ENCODE measurements at regions not wholly inside any gene's neighbourhood (a gene's known extent, or its start where the extent isn't known, plus 50 kb on each side); places are given as distances from the start of the nearest gene placed in this dataset.

GRCh38 chr10:81600185-81600584, 274.8 kb upstream of the NRG3 start:
- no peak for TF ChIP-seq POLR2AphosphoS5 (IDR thresholded peaks at IDR 0.05; ENCODE audit: low read depth, low read length)
- TF ChIP-seq TAF1 (IDR thresholded peaks at IDR 0.05; ENCODE audit: low read depth, low read length) = no peak

Data from GM12891 (cell line).